ENCODE measurements at regions not wholly inside any gene's neighbourhood (a gene's known extent, or its start where the extent isn't known, plus 50 kb on each side); places are given as distances from the start of the nearest gene placed in this dataset.

- Mint-ChIP-seq H3K4me1 (ENCODE audit: low read depth, unreplicated experiment) (peaks cover 3% of the 10 kb centered on the region), H3K27me3 (ENCODE audit: unreplicated experiment) (no peaks in the 10 kb centered on the region), H3K9me3 (ENCODE audit: unreplicated experiment) (no peaks in the 10 kb centered on the region), H3K27ac (ENCODE audit: unreplicated experiment) (no peak overlapping the region), H3K36me3 (ENCODE audit: unreplicated experiment) (no peaks in the 10 kb centered on the region), H3K4me3 (ENCODE audit: unreplicated experiment) (no peak overlapping the region)
- TF ChIP-seq CTCF (IDR thresholded peaks at IDR 0.05; ENCODE audit: partially characterized antibody, unreplicated experiment): no peak
- DNase-seq: no peak
Measured at GRCh38 chr6:156163311-156163710, 613.9 kb upstream of the ARID1B start.

- no peak for DNase-seq
- H3K4me3 Mint-ChIP-seq (ENCODE audit: unreplicated experiment): no peak overlapping the region
- no peak overlapping the region for H3K27ac Mint-ChIP-seq (ENCODE audit: unreplicated experiment)
- no peaks in the 10 kb centered on the region for H3K27me3 Mint-ChIP-seq (ENCODE audit: unreplicated experiment)
- H3K36me3 Mint-ChIP-seq (ENCODE audit: unreplicated experiment): no peaks in the 10 kb centered on the region
- H3K9me3 Mint-ChIP-seq (ENCODE audit: unreplicated experiment): no peaks in the 10 kb centered on the region
- no peaks in the 10 kb centered on the region for H3K4me1 Mint-ChIP-seq (ENCODE audit: low read depth, unreplicated experiment)
- TF ChIP-seq CTCF (IDR thresholded peaks at IDR 0.05; ENCODE audit: partially characterized antibody, unreplicated experiment): no peak
Measured at GRCh38 chr6:156161471-156161870, 615.7 kb upstream of the ARID1B start.

- H3K27me3 Mint-ChIP-seq (ENCODE audit: unreplicated experiment): no peaks in the 10 kb centered on the region
- no peaks in the 10 kb centered on the region for H3K9me3 Mint-ChIP-seq (ENCODE audit: unreplicated experiment)
- no peak for DNase-seq
- H3K4me1 Mint-ChIP-seq (ENCODE audit: low read depth, unreplicated experiment): no peaks in the 10 kb centered on the region
- H3K4me3 Mint-ChIP-seq (ENCODE audit: unreplicated experiment): no peak overlapping the region
- TF ChIP-seq CTCF (IDR thresholded peaks at IDR 0.05; ENCODE audit: partially characterized antibody, unreplicated experiment): no peak
- no peak overlapping the region for H3K27ac Mint-ChIP-seq (ENCODE audit: unreplicated experiment)
- no peaks in the 10 kb centered on the region for H3K36me3 Mint-ChIP-seq (ENCODE audit: unreplicated experiment)
Measured at GRCh38 chr6:156160795-156161165, 616.4 kb upstream of the ARID1B start.

- no peaks in the 10 kb centered on the region for H3K4me1 Mint-ChIP-seq (ENCODE audit: low read depth, unreplicated experiment)
- no peak overlapping the region for H3K27ac Mint-ChIP-seq (ENCODE audit: unreplicated experiment)
- DNase-seq: no peak
- H3K27me3 Mint-ChIP-seq (ENCODE audit: unreplicated experiment): no peaks in the 10 kb centered on the region
- no peak for TF ChIP-seq CTCF (IDR thresholded peaks at IDR 0.05; ENCODE audit: partially characterized antibody, unreplicated experiment)
- H3K36me3 Mint-ChIP-seq (ENCODE audit: unreplicated experiment): no peaks in the 10 kb centered on the region
- H3K4me3 Mint-ChIP-seq (ENCODE audit: unreplicated experiment): no peak overlapping the region
- H3K9me3 Mint-ChIP-seq (ENCODE audit: unreplicated experiment): no peaks in the 10 kb centered on the region
Measured at GRCh38 chr6:156160007-156160794, 617.0 kb upstream of the ARID1B start.

GRCh38 chr6:156154896-156155295, 622.3 kb upstream of the ARID1B start:
- no peak overlapping the region for H3K27ac Mint-ChIP-seq (ENCODE audit: unreplicated experiment)
- H3K4me3 Mint-ChIP-seq (ENCODE audit: unreplicated experiment): no peak overlapping the region
- peaks cover 3% of the 10 kb centered on the region for H3K27me3 Mint-ChIP-seq (ENCODE audit: unreplicated experiment)
- no peaks in the 10 kb centered on the region for H3K4me1 Mint-ChIP-seq (ENCODE audit: low read depth, unreplicated experiment)
- H3K9me3 Mint-ChIP-seq (ENCODE audit: unreplicated experiment): no peaks in the 10 kb centered on the region
- no peak for TF ChIP-seq CTCF (IDR thresholded peaks at IDR 0.05; ENCODE audit: partially characterized antibody, unreplicated experiment)
- H3K36me3 Mint-ChIP-seq (ENCODE audit: unreplicated experiment): no peaks in the 10 kb centered on the region
- DNase-seq: no peak
